Transverse colon (tissue), 3 donors: ENCODE measurements at regions not wholly inside any gene's neighbourhood (a gene's known extent, or its start where the extent isn't known, plus 50 kb on each side); places are given as distances from the start of the nearest gene placed in this dataset.

Source experiments
- CTCF ChIP-seq, 5 experiments: fragments of 200-600 bp in 3 of 5; fragments of 450-650 bp in 2 of 5; sonication (generic) in 3 of 5; IDR thresholded peaks; 1 replicate in 2 of 5; 2 replicates in 3 of 5; pipeline ENCODE4 v1.5.1; 2016 to 2017; ENCODE audit warnings: antibody characterized with exemption in 5 of 5, inconsistent platforms in 3 of 5, mild to moderate bottlenecking in 2 of 5, moderate library complexity in 1 of 5
- EP300 ChIP-seq: sonication (generic); formaldehyde crosslinking; IDR thresholded peaks from one replicate; pipeline ENCODE4 v1.6.1; 2017; ENCODE audit warnings: antibody characterized with exemption, low read depth
- POLR2A ChIP-seq: fragments of 450-650 bp; IDR thresholded peaks from one replicate; pipeline ENCODE4 v1.6.1; 2016; ENCODE audit warnings: antibody characterized with exemption, mild to moderate bottlenecking, moderate library complexity

DNA sequence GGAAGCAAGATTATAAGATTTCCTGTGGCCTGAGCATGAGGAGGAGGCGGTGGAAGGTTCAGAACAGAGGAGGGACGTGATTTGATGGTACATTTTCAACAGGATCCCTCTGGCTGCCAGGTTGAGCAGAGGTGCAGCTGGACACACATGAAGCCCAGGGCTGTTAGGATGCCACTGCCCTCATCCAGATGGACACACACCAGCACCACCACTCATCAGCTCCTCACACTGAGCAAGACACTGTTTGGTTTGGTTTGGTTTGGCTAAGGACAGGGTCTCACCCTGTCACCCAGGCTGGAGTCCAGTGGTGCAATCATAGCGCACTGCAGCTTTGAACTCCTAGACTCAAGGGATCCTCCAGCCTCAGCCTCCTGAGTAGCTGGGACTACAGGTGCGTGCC is 402.6 kb upstream of the C16orf82 start:
- TF ChIP-seq CTCF (IDR thresholded peaks at IDR 0.05), result no peak
- no peak for TF ChIP-seq POLR2A
- TF ChIP-seq EP300, result no peak
